Fibroblast of the conjunctiva (primary cell): ENCODE measurements at regions not wholly inside any gene's neighbourhood (a gene's known extent, or its start where the extent isn't known, plus 50 kb on each side); places are given as distances from the start of the nearest gene placed in this dataset.
"Not testable (repeated sequence)": the region's sequence is repeated elsewhere in the genome, so short reads cannot be mapped to it uniquely, and the experiment has no call there.

Experiments
- DNase-seq: peaks from one replicate; pipeline ENCODE4 v3.0.0-alpha.2; 2010; ENCODE audit warnings: low read depth

DNA sequence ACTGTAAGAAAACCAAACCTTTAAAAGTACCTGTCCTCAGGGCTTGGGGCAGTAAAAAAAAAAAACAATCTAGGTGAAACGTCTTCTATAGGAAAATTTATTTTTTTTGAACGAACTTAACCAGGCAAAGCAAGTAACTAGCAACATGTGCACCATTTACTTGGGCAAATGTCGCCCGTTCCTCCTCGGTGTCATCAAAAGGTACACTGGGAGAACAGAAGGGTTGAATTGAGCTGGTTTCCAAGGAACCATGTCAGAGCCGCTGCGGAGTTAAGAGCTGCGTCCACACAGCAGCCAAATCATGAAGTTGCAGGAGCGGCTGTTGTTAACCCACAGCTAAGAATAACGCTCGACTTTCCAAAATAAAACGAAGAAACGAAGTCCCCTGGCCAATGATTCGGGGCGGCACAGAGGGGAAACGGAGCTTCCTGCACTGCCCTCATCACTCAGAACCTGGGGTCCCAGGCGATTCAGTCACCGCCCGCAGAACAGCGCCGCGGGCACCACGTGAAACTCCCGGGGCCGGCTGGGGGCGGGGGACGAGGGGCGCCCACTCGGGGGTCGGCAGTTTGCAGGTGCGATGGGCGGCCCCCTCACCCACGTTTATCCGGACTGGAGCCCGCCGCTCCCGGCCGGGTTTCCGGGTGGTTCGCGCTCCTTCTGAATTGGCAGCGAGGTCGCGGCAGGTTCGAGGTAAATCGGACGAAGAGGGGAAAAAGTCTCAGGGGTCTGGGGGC, 53.6 kb upstream of the PLGLB1 start:
- not testable (repeated sequence) for DNase-seq

- DNase-seq: peak; percentile 13
Observed at GRCh38 chr2:87075791-87076252, 54.2 kb upstream of the PLGLB1 start.

GRCh38 chr2:87076253-87077123, 54.8 kb upstream of the PLGLB1 start:
- DNase-seq: peak; percentile 82

- DNase-seq: not testable (repeated sequence)
Observed at GRCh38 chr2:87077124-87077446, 55.4 kb upstream of the PLGLB1 start.

- not testable (repeated sequence) for DNase-seq
Observed at GRCh38 chr2:87081727-87082126, 60.1 kb upstream of the PLGLB1 start.

- not testable (repeated sequence) for DNase-seq
Observed at GRCh38 chr2:87088079-87088478, 66.4 kb upstream of the PLGLB1 start.

DNA sequence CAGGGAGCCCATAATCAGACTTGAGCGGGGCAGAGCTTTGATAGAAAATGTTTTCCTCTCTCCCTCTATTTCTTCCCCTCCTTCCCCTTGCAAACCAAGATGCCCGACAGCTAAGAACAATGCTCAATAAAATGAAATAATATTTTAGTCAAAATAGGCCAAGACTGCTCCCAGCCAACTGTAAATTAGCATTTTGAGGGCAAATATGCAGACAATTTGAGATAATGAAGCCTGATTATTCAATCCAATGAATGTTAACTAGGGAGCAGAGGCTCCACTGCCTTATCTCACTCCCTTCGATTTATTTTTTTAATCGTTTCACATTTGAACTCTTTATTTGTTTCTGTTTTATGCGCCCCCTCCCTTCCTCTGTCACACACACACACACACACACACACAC, 67.8 kb upstream of the PLGLB1 start:
- DNase-seq: not testable (repeated sequence)

DNA sequence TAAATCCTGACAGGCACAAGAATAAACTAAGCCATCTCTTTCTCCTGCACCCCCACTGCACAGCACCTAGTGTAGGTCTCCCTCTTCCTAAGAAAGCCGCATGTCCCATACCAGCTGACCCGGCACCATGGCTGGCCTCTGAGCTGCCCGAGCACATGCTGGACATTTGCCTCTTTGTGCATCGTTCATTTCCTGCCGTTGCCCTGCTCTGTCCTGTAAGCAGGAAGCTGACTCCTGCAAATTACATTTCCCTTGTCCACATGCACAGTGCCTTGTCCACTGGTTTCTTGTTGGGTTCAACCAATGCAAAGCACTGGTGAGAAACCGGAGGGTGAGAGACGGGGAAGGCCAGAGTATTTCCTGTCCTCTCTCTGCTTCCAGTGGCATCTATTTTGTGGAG, 71.6 kb upstream of the PLGLB1 start:
- DNase-seq: not testable (repeated sequence)

GRCh38 chr2:87093937-87094529, 72.4 kb upstream of the PLGLB1 start:
- DNase-seq: not testable (repeated sequence)

DNA sequence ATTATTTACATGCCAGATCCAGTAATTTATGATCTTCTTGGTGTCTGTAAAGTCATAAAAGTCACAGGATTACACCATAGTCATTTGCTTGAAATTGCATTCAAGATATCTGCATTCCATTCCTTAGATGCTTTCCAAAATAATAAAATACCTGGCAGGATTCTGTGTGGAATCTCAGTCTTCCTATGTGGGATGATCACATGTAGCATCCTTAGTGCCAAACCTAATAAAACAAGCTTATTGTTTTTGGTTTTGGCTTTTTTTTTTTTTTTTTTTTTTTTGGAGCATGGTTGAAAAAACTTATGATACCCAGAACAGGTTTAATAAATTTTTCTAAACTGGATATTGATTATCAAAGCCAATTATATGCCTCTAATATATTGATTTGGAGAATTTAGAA, 74.2 kb upstream of the PLGLB1 start:
- DNase-seq: not testable (repeated sequence)

DNA sequence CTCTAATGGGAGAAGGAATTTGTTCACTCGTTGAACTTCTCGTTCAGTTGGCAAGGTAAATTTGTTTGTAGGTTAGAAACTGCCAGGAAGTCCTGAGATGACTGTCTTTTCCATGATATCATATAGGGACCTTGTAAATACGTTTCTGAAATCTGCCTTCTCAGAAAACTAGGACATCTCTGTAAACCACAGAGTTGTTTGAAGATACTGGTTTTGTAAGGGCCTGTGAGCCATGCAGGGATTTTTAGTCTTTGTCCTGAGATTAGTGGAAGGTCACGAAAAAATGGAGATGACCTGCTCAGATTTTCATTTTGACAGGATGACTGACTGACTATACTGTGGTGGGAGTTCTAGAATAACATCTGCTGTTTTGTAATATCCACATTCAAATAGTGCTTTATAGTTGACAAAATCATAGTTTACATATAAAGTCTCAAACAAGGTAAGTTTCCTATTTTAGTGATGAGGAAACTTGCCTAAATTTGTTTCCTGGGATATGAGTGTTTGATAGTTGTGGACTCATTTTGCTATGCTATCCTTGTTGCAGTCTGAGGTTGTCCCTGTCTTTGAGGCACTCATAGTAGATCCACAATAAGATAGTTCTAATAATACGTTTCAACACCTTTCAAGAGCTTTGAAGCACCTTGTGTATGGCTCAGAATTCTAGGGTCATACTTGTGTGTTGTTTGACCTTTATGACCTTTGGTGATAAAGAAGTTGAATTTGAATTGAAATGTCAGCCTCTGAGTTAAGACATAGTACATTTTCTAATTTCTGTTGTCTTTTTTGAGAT, 107.3 kb upstream of the PLGLB1 start:
- not testable (repeated sequence) for DNase-seq

GRCh38 chr2:87132577-87132976, 110.9 kb upstream of the PLGLB1 start:
- DNase-seq: not testable (repeated sequence)

- not testable (repeated sequence) for DNase-seq
Observed at GRCh38 chr2:87151835-87152493, 130.3 kb upstream of the PLGLB1 start.

GRCh38 chr2:87174454-87174853, 152.8 kb upstream of the PLGLB1 start:
- not testable (repeated sequence) for DNase-seq

DNA sequence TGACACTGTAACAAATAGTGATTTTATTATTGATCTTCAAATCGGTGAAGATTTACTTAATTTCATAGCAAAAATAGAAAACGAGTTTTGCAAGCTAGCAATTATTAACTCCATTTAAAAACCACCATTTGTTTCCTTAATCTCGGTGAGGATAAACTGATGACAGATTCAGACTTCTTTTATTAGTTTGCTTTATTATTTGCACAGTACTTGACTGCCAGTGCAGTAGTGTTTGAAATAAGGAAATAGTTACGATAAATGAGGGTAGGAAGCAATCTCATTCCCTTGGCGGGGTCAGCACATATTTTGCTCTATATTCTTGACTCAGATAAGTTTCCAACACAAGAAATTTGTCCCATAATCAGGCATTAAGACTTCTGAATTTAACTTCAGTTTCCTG, 161.7 kb upstream of the PLGLB1 start:
- DNase-seq: not testable (repeated sequence)

GRCh38 chr2:87184260-87184659, 162.6 kb upstream of the PLGLB1 start:
- DNase-seq: not testable (repeated sequence)

DNA sequence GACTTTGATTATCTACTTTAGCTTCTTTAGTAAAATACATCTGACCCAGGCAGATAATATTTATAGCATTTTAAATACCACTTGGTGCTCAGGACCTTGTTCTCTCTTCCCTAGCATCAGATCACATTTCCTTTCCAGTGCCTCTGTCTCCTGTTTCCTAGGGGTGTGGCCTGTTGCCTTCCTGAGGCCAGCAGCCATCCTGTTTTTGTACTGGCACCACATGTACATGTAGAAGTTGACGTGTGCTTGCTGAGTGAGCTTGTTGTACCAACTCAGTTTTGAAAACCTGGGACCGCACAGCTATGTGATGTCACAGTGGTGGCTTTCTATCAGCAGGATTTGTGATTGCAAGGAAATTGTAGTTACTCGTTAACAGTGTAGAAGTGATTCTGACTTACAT, 167.6 kb upstream of the PLGLB1 start:
- DNase-seq: not testable (repeated sequence)

DNA sequence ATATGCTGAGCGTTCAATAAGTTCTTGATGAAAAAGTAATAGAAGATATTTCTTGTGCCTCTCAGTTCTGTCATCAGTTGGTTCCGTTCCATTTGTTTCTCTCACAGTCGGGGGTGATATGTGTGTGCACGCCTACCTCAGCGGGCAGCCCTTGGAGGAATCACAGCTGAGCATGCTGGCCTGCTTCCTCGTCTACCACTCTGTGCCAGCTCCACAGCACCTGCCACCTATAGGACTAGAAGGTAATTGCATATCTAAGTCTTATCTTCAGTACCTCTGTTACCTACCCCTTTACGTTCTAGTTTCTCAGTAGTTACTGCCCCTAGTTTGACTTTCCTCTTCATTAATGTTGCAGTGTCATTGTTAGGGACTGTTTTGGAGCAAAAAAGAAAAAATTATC, 171.7 kb upstream of the PLGLB1 start:
- not testable (repeated sequence) for DNase-seq

GRCh38 chr2:87194254-87194999, 172.8 kb upstream of the PLGLB1 start:
- DNase-seq: not testable (repeated sequence)

DNA sequence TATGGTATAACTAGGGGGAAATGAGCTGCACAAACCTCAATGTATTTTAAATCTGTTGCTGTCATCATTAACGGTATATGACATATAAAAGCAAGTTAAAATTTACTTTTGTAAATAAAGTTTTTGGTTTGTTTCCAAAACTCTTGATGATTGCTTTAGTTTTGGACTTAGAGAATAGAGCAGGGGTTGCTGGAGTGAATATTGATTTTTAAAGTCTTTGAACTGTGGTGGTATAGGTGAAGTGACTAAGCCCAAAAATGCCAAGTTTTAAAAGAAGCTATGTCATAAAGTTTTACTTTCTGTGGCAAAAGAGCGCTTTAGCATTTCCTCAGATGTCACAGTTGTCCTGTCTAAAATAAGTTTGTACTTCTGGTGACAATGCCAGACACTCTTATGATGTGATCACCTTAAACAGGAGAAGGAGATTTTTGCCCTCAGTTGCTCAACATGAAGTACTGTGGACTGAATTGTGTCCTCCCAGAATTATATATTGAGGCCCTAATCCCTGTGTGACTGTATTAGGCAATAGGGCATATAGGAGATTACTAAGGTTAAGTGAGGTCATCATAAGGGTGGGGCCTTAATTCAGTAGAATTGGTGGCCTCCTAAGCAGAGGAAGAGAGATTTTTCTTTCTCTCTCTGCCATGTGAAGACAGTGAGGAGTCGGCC, 175.2 kb upstream of the PLGLB1 start:
- DNase-seq: not testable (repeated sequence)
